ENCODE measurements at regions not wholly inside any gene's neighbourhood (a gene's known extent, or its start where the extent isn't known, plus 50 kb on each side); places are given as distances from the start of the nearest gene placed in this dataset.

GRCh38 chrX:120016068-120016441 lies 61.4 kb downstream of the RHOXF2B start:
- TF ChIP-seq FOXA1 (IDR thresholded peaks at IDR 0.05) (no peak), FOXM1 (IDR thresholded peaks at IDR 0.05; ENCODE audit: borderline replicate concordance) (no peak), SUZ12 (IDR thresholded peaks at IDR 0.05) (no peak), ARNT (IDR thresholded peaks at IDR 0.05) (no peak), FOXK2 (IDR thresholded peaks at IDR 0.05) (no peak), PKNOX1 (IDR thresholded peaks at IDR 0.05) (no peak), ZNF384 (IDR thresholded peaks at IDR 0.05) (no peak), NFRKB (IDR thresholded peaks at IDR 0.05) (no peak), BHLHE40 (IDR thresholded peaks at IDR 0.05; ENCODE audit: borderline replicate concordance) (no peak)

Measured in HEK293T (cell line).